ENCODE measurements at regions not wholly inside any gene's neighbourhood (a gene's known extent, or its start where the extent isn't known, plus 50 kb on each side); places are given as distances from the start of the nearest gene placed in this dataset.

DNA sequence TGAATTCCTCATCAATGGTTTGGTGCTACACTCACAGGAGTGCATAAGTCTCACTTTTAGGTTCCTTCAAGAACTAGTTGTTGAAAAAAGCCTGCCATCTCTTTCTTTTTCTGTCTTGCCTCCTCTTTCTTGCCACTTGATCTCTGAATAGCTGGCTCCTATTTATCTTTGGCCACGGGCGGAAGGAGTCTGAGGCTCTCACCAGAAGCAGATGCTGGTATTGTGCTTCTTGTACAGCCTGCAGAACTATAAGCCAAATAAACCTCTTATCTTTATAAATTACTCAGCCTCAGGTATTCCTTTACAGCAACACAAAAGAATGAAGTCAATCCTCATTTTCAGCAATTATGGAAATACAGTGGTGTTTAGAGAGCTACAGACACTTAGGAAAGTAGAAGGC lies 247.1 kb upstream of the PRR16 start:
- Histone ChIP-seq H3K4me3 (no peak overlapping the region), H3K4me1 (no peaks in the 10 kb centered on the region), H3K9me3 (no peaks in the 10 kb centered on the region), H3K27ac (no peak overlapping the region), H3K27me3 (no peaks in the 10 kb centered on the region), H3K36me3 (no peaks in the 10 kb centered on the region)
- no peak for DNase-seq
- no peak for TF ChIP-seq POLR2AphosphoS5 (IDR thresholded peaks at IDR 0.05)
- TF ChIP-seq POLR2A (IDR thresholded peaks at IDR 0.05), result no peak
- TF ChIP-seq EP300 (IDR thresholded peaks at IDR 0.05), result no peak
- TF ChIP-seq, protein P1, sequence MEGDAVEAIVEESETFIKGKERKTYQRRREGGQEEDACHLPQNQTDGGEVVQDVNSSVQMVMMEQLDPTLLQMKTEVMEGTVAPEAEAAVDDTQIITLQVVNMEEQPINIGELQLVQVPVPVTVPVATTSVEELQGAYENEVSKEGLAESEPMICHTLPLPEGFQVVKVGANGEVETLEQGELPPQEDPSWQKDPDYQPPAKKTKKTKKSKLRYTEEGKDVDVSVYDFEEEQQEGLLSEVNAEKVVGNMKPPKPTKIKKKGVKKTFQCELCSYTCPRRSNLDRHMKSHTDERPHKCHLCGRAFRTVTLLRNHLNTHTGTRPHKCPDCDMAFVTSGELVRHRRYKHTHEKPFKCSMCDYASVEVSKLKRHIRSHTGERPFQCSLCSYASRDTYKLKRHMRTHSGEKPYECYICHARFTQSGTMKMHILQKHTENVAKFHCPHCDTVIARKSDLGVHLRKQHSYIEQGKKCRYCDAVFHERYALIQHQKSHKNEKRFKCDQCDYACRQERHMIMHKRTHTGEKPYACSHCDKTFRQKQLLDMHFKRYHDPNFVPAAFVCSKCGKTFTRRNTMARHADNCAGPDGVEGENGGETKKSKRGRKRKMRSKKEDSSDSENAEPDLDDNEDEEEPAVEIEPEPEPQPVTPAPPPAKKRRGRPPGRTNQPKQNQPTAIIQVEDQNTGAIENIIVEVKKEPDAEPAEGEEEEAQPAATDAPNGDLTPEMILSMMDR (IDR thresholded peaks at IDR 0.05), result no peak
- WGBS, 2 donors, result 88 to 89% methylated on average over 2 of the region's 2 CpGs
- intact Hi-C loops (cut with DNase I), result no loop called here

DNA sequence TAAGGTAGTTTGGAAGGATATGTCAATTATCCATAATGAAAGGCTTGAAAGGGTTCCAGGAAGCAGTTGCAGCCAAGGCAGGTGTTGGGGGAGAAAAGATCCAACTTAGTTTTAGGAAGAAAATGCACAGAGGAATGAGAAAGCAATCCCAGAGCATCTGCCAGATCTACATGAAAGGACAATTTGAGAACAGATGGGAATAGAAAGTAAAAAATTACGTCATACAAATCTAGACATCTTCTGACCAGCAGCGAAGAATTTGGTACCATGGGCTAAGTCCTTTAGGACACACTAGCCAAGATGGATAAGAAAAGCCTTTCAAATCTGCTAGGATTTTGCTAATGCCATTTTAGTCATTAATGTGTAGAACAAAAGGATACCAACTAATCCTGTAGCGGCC lies 244.1 kb upstream of the PRR16 start:
- Histone ChIP-seq H3K9me3 (no peaks in the 10 kb centered on the region), H3K36me3 (no peaks in the 10 kb centered on the region), H3K27ac (no peak overlapping the region), H3K4me1 (no peaks in the 10 kb centered on the region), H3K27me3 (no peaks in the 10 kb centered on the region), H3K4me3 (no peak overlapping the region)
- intact Hi-C loops (cut with DNase I), result no loop called here
- no peak for DNase-seq
- WGBS, 2 donors, result 95% methylated on average over 3 of the region's 3 CpGs
- TF ChIP-seq POLR2A (IDR thresholded peaks at IDR 0.05), result no peak
- TF ChIP-seq EP300 (IDR thresholded peaks at IDR 0.05), result no peak
- TF ChIP-seq, protein P1 (IDR thresholded peaks at IDR 0.05), result no peak
- no peak for TF ChIP-seq POLR2AphosphoS5 (IDR thresholded peaks at IDR 0.05)

DNA sequence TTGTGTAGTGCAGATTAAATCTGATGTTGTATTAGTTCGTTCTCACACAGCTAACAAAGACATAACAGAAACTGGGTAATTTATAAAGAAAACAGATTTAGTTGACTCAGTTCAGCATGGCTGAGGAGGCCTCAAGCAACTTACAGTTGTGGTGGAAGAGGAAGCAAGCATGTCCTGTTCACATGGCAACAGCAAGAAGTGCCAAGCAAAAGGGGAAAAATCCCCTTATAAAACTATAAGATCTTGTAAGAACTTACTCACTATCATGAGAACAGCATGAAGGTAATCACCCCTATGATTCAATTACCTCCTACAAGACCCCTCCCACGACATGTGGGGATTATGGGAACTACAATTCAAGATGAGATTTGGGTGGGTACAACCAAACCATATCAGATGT lies 238.6 kb upstream of the PRR16 start:
- Histone ChIP-seq H3K27ac (no peak overlapping the region), H3K27me3 (no peaks in the 10 kb centered on the region), H3K9me3 (no peaks in the 10 kb centered on the region), H3K36me3 (no peaks in the 10 kb centered on the region), H3K4me1 (no peaks in the 10 kb centered on the region), H3K4me3 (no peak overlapping the region)
- no peak for DNase-seq
- no peak for TF ChIP-seq EP300 (IDR thresholded peaks at IDR 0.05)
- no peak for TF ChIP-seq POLR2AphosphoS5 (IDR thresholded peaks at IDR 0.05)
- TF ChIP-seq POLR2A (IDR thresholded peaks at IDR 0.05), result no peak
- TF ChIP-seq, protein P1 (IDR thresholded peaks at IDR 0.05), result no peak
- intact Hi-C loops (cut with DNase I), result no loop called here
- WGBS, 2 donors, result 42 to 66% methylated on average over 2 of the region's 2 CpGs

GRCh38 chr5:120228262-120229031 lies 235.7 kb upstream of the PRR16 start:
- no peak overlapping the region for H3K27ac ChIP-seq
- DNase-seq, result no peak
- H3K4me1 ChIP-seq, result no peaks in the 10 kb centered on the region
- intact Hi-C loops (cut with DNase I), result no loop called here
- no peaks in the 10 kb centered on the region for H3K36me3 ChIP-seq
- H3K4me3 ChIP-seq, result no peak overlapping the region
- TF ChIP-seq, protein P1 (IDR thresholded peaks at IDR 0.05), result no peak
- TF ChIP-seq EP300 (IDR thresholded peaks at IDR 0.05), result no peak
- TF ChIP-seq POLR2AphosphoS5 (IDR thresholded peaks at IDR 0.05), result no peak
- TF ChIP-seq POLR2A (IDR thresholded peaks at IDR 0.05), result no peak
- H3K27me3 ChIP-seq, result no peaks in the 10 kb centered on the region
- H3K9me3 ChIP-seq, result no peaks in the 10 kb centered on the region
- 77 to 90% methylated on average over 10 of the region's 10 CpGs for WGBS, 2 donors

GRCh38 chr5:120229036-120229435 lies 235.1 kb upstream of the PRR16 start:
- no peaks in the 10 kb centered on the region for H3K27me3 ChIP-seq
- H3K4me1 ChIP-seq, result no peaks in the 10 kb centered on the region
- WGBS, 2 donors, result 85 to 95% methylated on average over 1 of the region's 1 CpG
- H3K4me3 ChIP-seq, result no peak overlapping the region
- intact Hi-C loops (cut with DNase I), result no loop called here
- no peak overlapping the region for H3K27ac ChIP-seq
- DNase-seq, result no peak
- no peaks in the 10 kb centered on the region for H3K36me3 ChIP-seq
- TF ChIP-seq POLR2AphosphoS5 (IDR thresholded peaks at IDR 0.05), result no peak
- TF ChIP-seq POLR2A (IDR thresholded peaks at IDR 0.05), result no peak
- TF ChIP-seq, protein P1 (IDR thresholded peaks at IDR 0.05), result no peak
- TF ChIP-seq EP300 (IDR thresholded peaks at IDR 0.05), result no peak
- no peaks in the 10 kb centered on the region for H3K9me3 ChIP-seq

All from sigmoid colon (tissue), 6 donors.